Glomerular visceral epithelial cell (primary cell): ENCODE measurements at regions not wholly inside any gene's neighbourhood (a gene's known extent, or its start where the extent isn't known, plus 50 kb on each side); places are given as distances from the start of the nearest gene placed in this dataset.
"Not testable (repeated sequence)": the region's sequence is repeated elsewhere in the genome, so short reads cannot be mapped to it uniquely, and the experiment has no call there.

Experiments
- DNase-seq: peaks from one replicate; pipeline ENCODE4 v3.0.0-alpha.2; 2016; ENCODE audit errors: extremely low spot score

- no peak for DNase-seq
These were observed 73.6 kb upstream of the TIAM2 start for GRCh38 chr6:154921482-154921881.

- DNase-seq, result no peak
These were observed 71.8 kb upstream of the TIAM2 start for GRCh38 chr6:154923199-154923869.

GRCh38 chr6:154925130-154925529, 70.0 kb upstream of the TIAM2 start:
- no peak for DNase-seq

- no peak for DNase-seq
These were observed 68.7 kb upstream of the TIAM2 start for GRCh38 chr6:154926366-154926765.

GRCh38 chr6:154928325-154928922, 66.7 kb upstream of the TIAM2 start:
- peak; percentile 75 for DNase-seq

- DNase-seq, result no peak
These were observed 64.7 kb upstream of the TIAM2 start for GRCh38 chr6:154930451-154930851.

GRCh38 chr6:154931711-154932424, 63.2 kb upstream of the TIAM2 start:
- peak; percentile 53 for DNase-seq

GRCh38 chr6:154932515-154933027, 62.5 kb upstream of the TIAM2 start:
- peak; percentile 74 for DNase-seq

- no peak for DNase-seq
These were observed 61.8 kb upstream of the TIAM2 start for GRCh38 chr6:154933181-154933827.

GRCh38 chr6:154937306-154938220, 57.6 kb upstream of the TIAM2 start:
- peak; percentile 47 for DNase-seq

- no peak for DNase-seq
These were observed 56.9 kb upstream of the TIAM2 start for GRCh38 chr6:154938221-154938580.

- not testable (repeated sequence) for DNase-seq
These were observed 56.3 kb upstream of the TIAM2 start for GRCh38 chr6:154938727-154939285.

GRCh38 chr6:154942770-154943169, 52.3 kb upstream of the TIAM2 start:
- no peak for DNase-seq

GRCh38 chr6:154945271-154945890, 49.7 kb upstream of the TIAM2 start:
- DNase-seq, result no peak
